HL-60/S4 (cell line): ENCODE measurements at regions not wholly inside any gene's neighbourhood (a gene's known extent, or its start where the extent isn't known, plus 50 kb on each side); places are given as distances from the start of the nearest gene placed in this dataset.
"Not testable (repeated sequence)": the region's sequence is repeated elsewhere in the genome, so short reads cannot be mapped to it uniquely, and the experiment has no call there.

Experiments
- in situ Hi-C: fragments of 300-500 bp; cut with MboI; formaldehyde crosslinking; loops from 2 replicates; pipeline ENCODE4 v1.14.3; 2022; ENCODE audit warnings: low sequenced_read_pairs

DNA sequence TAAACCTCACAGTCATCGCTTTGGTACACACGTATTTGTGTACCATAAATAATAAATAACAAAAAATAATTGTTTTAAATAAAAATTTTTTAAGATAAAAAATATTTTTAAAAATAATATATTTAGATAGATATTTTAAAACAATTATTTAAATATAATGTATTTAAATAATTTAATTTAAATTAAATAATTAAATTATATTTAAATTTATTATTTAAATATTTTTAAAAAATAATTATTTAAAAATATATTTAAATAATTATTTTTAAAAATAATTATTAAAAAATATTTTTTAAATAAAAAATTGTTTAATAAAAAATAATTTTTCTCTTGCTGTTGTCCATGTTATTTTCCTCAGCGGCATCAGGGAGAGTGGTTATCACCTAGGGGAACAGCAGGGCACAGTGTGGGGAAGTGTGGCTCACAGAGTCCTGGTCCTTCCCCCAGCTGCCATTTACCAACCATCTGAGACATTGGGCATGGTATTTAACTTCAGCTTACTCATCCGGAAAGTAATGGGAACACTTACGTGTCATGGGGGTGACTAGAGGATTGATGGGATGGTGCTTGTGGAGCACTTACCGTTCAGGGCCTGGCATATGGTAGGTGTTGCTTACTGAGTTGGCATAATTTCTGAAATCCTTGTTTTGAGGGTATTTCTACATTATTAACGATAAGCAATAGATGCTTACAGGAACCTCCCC, 92.9 kb upstream of the TSPAN2 start:
- in situ Hi-C loops: no loop called here

DNA sequence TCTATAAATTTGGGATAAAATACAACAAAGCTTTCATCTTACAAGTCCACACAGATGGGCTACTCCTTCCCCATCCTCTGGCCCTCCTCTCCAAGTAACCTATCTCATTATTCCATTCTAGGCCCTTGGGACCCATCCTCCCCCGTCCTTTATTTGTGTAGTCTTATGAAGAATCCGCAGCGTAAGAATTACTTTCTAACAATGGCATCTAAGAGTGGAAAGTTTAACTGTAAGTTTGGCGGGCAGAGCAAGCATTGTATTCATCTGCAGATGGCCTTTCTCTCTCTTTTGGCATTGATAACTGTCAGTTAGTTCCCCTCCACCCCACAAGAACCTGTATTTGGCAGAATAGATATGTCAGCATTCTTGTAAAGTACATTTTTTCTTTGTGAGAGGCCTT, 91.9 kb upstream of the TSPAN2 start:
- in situ Hi-C loops: no loop called here

GRCh38 chr1:115179397-115180079, 90.2 kb upstream of the TSPAN2 start:
- in situ Hi-C loops: no loop called here

DNA sequence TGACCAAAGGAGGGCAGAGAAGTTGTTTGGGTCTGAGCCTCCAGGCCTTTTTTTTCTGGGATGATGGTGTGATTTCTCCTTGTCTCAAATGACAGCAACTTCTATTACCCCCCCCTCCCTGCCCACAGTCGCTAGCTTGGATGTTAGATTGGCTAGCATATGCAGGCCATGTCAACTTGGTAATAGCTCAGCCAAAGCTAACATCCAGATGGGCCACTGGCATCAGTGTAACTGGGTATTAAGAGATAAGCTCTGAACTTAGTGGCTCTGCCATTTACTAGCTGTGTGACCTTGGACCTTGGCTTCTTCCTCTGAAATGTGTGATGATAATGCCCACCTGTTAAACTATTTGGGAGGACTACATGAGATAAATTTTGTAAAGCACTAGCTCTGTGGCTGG, 86.9 kb upstream of the TSPAN2 start:
- in situ Hi-C loops: no loop called here

- in situ Hi-C loops: no loop called here
Observed at GRCh38 chr1:115175596-115175995, 86.3 kb upstream of the TSPAN2 start.

GRCh38 chr1:115173151-115173550, 83.8 kb upstream of the TSPAN2 start:
- in situ Hi-C loops: no loop called here

DNA sequence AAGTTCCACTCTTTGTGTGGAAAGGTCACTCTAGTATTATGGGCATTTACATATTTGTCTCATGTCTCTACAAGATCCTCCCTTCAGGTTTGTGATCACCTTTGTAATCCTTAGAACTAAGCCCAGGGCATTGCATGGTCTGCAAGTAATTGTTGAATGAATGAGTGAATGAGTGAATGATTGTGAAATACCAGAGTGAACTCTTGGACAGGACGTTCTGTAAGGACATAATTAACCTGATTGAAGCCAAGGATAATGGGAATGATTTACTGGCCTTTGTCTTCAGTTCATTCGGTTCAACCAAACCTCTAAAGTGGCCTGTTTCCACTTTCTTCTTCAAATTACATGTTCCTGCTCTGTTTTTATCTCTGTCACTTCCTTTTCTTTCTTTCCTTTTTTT, 83.0 kb upstream of the TSPAN2 start:
- in situ Hi-C loops: no loop called here

GRCh38 chr1:115170961-115171392, 81.7 kb upstream of the TSPAN2 start:
- in situ Hi-C loops: no loop called here

- in situ Hi-C loops: no loop called here
Observed at GRCh38 chr1:115170377-115170776, 81.1 kb upstream of the TSPAN2 start.

DNA sequence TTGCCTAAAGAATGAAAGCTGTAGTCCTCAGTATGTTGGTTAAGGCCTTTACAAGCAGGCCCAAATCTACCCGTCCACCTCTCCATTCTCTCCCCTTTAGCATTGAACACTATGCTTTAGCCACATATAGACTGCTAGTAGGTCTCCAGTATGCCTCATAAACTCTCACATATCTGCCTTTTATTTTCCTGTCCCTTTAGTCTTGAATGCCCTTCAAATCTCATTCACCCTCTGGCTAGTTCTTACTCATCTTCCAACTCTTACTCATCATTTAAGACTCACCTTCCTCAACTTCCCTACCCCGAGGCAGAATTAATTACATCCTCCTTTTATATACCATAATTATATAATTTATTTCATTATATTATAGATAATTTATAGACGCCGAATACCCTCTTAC, 78.7 kb upstream of the TSPAN2 start:
- in situ Hi-C loops: no loop called here

DNA sequence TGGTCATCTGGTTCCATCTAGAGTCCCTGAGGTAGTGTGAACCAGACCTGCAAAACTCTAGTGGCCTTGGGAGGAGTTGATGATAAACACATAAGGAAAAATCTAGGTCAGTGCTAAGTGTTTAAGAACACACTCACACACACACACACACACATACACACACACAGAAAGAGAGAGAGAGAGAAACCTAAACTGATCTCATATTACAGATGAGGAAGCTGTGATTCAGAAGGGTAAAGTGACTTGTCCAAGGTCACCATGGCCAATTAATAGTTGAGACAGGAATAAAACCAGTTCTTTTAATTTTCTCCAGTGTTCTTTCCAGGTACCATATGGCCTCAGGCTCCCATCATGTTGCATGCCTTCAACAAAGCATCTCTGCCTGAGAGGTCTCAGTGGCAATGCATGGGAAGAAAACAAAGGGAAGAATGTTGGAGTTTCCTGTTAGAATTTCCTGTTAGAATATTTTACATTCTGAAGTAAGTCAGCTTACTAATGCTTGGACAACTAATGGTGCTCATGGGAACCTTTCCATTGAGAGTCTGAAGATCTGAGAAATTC, 77.3 kb upstream of the TSPAN2 start:
- in situ Hi-C loops: no loop called here

GRCh38 chr1:115165776-115166175, 76.5 kb upstream of the TSPAN2 start:
- in situ Hi-C loops: no loop called here

DNA sequence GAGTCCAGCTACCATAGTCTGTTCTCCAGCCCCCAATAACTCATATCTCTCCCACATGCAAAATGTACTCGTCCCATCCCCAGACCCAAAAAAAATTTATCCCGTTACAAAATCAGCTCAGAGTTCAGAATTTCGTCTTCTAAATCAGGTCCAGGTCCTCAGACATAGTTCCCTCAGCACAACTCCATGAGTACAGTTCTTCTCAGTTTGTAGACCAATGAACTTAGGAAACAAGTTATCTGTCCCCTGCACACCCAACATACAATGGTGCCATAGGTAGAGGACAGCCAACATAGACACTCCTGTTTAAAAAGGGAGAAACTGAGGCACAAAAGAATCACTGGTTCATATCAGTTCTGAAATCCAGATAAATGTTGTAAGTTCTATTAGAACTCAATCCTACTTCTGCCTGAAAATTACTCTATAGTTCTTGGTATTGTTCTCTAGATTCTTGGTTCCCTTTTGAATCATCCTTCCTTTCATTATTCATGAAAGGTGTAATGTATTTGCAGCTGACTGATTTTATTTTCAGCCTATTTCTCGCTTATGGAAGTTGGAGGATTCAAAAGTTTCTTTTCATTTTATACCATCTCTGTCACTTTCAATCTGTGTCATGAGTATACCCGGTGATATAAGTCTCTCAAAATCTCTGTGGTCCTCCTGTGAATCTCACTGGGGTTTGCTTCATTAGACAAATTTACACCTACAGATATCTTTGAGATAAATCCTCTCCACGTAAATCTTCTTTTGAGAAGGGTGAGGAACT, 75.8 kb upstream of the TSPAN2 start:
- in situ Hi-C loops: no loop called here

GRCh38 chr1:115164484-115164883, 75.2 kb upstream of the TSPAN2 start:
- in situ Hi-C loops: no loop called here

GRCh38 chr1:115160728-115161127, 71.4 kb upstream of the TSPAN2 start:
- in situ Hi-C loops: no loop called here

- in situ Hi-C loops: no loop called here
Observed at GRCh38 chr1:115159958-115160357, 70.7 kb upstream of the TSPAN2 start.

DNA sequence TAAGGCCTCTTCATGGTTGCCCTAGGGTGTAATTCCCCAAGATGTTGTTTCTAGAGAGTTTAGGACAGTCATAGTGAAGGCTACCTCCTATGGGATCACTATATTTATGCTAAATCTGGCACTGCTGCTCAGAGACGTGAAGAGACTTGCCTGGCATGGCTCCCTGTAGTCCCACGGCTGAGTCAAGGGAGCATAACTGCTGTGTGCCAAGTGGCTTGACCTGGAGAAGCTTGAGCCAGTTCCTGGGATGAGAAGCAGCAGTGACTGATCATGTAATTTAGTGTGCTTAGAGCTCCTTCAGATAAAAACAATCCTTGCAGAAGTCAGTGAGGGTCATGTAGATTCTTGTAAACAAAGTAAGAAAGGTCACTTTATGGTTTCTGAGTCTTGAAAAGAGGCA, 68.9 kb upstream of the TSPAN2 start:
- in situ Hi-C loops: no loop called here

DNA sequence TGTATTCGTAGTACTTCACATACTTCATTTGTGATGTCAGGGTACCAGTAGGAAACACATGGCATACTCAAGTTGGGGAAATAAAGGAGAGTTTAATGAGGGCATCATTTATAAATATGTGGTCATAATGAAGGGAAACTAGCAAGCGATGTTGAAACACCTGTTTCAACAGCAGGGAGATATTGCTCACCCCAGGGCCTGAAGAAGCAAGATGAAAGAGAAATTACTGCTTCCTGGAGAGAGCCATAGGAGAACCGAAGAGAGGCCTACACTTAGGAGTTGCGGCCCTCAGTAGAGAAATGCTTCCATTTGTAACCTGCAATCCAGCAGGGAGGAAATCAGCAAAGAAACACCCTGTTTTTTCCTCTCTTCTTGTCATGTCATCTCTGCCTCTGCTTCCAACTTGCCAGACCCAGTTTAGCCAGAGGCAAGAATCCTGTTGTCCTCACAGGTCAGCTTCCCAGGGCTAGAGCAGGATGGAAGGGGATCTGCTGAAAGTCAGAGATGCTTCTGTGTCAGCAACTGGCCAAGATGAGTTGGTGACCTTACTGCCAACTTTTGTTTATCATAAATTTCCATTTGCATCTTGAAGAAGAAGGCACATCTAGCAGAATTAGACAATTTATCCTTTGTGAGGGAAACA, 67.6 kb upstream of the TSPAN2 start:
- in situ Hi-C loops: no loop called here

DNA sequence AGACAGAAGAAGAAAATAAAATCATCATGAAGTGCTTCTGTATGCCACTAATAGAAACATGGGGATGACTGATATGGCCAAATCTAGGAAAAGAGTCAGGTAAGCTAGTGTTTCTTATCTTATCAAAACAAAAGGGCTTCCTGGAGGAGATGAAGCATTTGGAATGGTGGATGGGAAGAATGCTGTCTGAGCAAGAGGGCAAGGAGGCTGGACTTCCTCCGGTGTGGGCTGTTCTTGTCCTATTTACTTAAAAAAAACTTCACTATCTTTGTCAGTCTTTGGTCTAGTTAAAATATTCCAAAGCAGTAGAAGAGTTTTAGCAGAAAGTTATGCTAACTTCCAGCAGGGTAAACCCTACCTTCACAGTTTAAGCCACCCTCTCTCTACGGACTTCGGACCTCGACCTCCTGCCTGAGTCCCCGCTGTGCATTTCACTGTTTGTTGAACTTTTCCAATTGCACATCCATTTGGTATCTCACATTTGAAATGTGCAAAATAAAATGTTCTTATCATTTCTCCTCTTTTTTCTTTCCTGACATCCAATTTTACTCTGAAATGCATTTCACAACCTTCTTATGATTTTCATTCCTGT, 64.8 kb upstream of the TSPAN2 start:
- in situ Hi-C loops: no loop called here

DNA sequence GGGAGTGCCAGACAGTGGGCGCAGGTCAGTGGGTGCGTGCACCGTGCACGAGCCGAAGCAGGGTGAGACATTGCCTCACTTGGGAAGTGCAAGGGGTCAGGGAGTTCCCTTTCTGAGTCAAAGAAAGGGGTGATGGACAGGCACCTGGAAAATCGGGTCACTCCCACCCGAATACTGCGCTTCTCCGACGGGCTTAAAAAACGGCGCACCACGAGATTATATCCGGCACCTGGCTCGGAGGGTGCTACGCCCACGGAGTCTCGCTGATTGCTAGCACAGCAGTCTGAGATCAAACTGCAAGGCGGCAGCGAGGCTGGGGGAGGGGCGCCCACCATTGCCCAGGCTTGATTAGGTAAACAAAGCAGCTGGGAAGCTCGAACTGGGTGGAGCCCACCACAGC, 58.6 kb upstream of the TSPAN2 start:
- in situ Hi-C loops: not testable (repeated sequence)

DNA sequence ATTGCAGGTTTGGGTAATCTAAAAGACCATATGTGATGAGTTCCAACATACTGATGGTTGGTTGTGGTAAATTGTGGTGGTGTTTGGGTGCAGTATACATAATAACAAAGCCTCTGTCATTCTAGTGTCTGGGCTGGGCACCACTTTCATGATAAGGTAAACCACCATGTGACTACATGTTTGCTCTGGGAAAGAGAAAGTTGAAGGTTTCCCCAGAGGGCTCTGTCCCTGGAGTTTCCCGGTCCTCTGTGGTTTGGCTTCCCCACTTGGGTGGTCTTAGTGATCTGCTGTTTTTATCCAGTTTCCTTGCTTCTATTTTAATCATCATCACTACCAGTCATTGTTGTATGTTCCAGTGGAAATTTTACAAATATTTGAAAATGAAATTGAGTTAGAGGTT, 55.9 kb upstream of the TSPAN2 start:
- in situ Hi-C loops: no loop called here
